Right cardiac atrium (tissue), 5 donors: ENCODE measurements at regions not wholly inside any gene's neighbourhood (a gene's known extent, or its start where the extent isn't known, plus 50 kb on each side); places are given as distances from the start of the nearest gene placed in this dataset.
"Not testable (repeated sequence)": the region's sequence is repeated elsewhere in the genome, so short reads cannot be mapped to it uniquely, and the experiment has no call there.

ENCODE experiments used
- ATAC-seq, 2 donors: fragments of 200-7000 bp; cut with Tn5 transposase; one replicate each; pipeline versions ENCODE4 v1.8.0 to v1.9.1; 2020; ENCODE audit warnings: moderate library complexity in 2 of 2, mild to moderate bottlenecking in 1 of 2
- DNase-seq, 3 donors: peaks; one replicate each; pipeline ENCODE4 v3.0.0-alpha.2; 2020
- H3K27ac ChIP-seq: one replicate; pipeline ENCODE4 v1.5.1; 2013; ENCODE audit warnings: mild to moderate bottlenecking, low read length, control low read depth, moderate library complexity
- H3K27me3 ChIP-seq: one replicate; pipeline ENCODE4 v1.6.1; 2013; ENCODE audit not compliant: control insufficient read depth, insufficient read depth
- H3K4me1 ChIP-seq: one replicate; pipeline ENCODE4 v1.6.1; 2013; ENCODE audit warnings: low read length; ENCODE audit not compliant: control insufficient read depth, insufficient read depth
- H3K4me3 ChIP-seq: one replicate; pipeline ENCODE4 v1.5.1; 2013; ENCODE audit warnings: low read length, control low read depth
- H3K9me3 ChIP-seq: one replicate; pipeline ENCODE4 v1.6.1; 2013; ENCODE audit warnings: low read length; ENCODE audit not compliant: control insufficient read depth
- WGBS: extraction: QIAGEN DNeasy Blood & Tissue Kit; methylation state at CpG from one replicate; pipeline ENCODE4 v1.1.7; 2013; 5-methylcytosine and 5-hydroxymethylcytosine counted together
- intact Hi-C, 4 donors: fragments of 100-400 bp; cut with DNase I; formaldehyde crosslinking; loops; one replicate each; pipeline versions ENCODE4 v1.11.0 to v1.14.0; 2022 to 2023
- donor health status: healthy with polysubstance abuse.
- donor health status: DM: no; HTN: yes; CAD: no.
- donor health status: DM: no; HTN: no; CAD: no.
- donor health status: DM: no; HTN: yes; CAD: no; lungs with severe emphysema.
- donor health status: DM: yes; HTN: yes; CAD: no.

DNA sequence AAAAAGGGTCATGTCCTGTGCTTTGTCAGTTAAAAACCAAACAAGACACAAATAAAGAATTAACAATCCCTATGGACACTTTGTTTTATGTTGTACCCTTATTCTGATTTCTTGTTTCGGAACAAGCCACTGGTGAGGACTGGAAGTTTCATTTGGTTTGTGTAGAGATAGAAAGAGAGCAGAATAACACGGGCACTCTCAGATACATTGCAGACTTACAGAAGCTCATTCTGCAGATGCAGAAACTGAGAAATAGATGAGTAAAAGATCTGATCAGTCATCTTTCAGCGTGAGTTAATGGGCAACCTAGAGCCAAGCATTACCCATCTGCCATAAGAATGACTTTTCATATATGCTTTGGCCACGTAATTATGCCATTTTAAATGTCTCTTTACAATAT is 407.6 kb downstream of the RAB38 start:
- Histone ChIP-seq H3K27me3 (no peaks in the 10 kb centered on the region), H3K4me1 (no peaks in the 10 kb centered on the region), H3K9me3 (no peaks in the 10 kb centered on the region), H3K4me3 (no peak overlapping the region), H3K27ac (no peak overlapping the region)
- WGBS, result 88% methylated on average over 4 of the region's 4 CpGs
- intact Hi-C loops, result no loop called here
- DNase-seq (no peak), ATAC-seq (no peak)

DNA sequence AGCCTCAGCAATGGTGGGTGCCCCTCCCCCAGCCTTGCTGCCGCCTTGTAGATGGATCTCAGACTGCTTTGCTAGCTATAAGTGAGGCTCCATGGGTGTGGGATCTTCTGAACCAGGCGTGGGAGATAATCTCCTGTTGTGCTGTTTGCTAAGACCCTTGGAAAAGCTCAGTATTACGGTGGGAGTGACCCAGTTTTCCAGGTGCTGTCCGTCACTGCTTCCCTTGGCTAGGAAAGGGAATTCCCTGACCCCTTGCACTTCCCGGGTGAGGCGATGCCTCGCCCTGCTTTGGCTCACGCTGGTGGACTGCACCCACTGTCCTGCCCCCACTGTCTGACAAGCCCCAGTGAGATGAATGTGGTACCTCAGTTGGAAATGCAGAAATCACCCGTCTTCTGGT is 411.2 kb downstream of the RAB38 start:
- H3K9me3 ChIP-seq, DNase-seq, H3K27ac ChIP-seq, H3K4me1 ChIP-seq, ATAC-seq, H3K4me3 ChIP-seq, H3K27me3 ChIP-seq, intact Hi-C loops: not testable (repeated sequence)
- WGBS, result 71% methylated on average over 9 of the region's 9 CpGs

DNA sequence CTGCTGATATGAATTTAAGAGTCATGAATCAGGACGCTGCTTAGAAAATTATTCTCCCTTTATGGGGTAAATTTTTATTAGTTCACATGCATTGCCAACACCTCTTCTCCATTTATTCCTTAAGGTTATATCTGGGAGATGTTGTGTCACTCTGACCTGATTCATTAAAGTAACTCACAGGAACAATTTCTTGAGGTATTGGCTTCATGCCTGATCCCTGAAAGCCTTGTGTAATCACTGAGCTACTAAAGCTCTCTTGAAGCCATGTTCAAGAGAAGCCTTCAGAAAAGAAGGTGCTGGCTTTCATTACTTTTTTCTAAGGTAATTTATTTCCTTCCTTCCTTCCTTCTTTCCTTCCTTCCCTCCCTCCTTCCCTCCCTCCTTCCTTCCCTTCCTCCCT is 420.6 kb downstream of the RAB38 start:
- Histone ChIP-seq H3K4me1 (no peaks in the 10 kb centered on the region), H3K27ac (no peak overlapping the region), H3K27me3 (no peaks in the 10 kb centered on the region), H3K9me3 (no peaks in the 10 kb centered on the region), H3K4me3 (no peak overlapping the region)
- ATAC-seq (no peak), DNase-seq (no peak)
- WGBS, result 92% methylated on average over 1 of the region's 1 CpG
- intact Hi-C loops, result no loop called here

DNA sequence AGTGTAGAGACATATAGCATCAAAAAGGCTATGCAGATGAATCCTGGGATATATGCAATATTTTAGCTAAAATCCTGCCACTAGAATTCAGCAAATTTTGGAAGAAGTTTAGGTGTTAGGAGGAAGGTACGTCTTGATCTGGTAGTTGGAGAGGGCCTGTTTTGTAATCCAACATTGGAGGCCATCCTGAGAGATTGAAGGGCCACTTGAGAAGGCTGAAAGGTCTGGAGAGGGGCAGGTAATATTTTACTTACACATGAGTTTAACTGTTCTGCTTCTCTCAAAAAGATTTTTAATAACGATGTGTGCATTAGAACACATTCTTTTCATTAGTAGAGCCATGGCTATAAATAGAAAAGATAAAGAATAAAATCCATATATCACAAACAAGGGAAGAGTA is 422.1 kb downstream of the RAB38 start:
- no peaks in the 10 kb centered on the region for H3K27me3 ChIP-seq
- ATAC-seq, result no peak
- H3K4me1 ChIP-seq, result no peaks in the 10 kb centered on the region
- no peak overlapping the region for H3K4me3 ChIP-seq
- intact Hi-C loops, result no loop called here
- 70% methylated on average over 2 of the region's 2 CpGs for WGBS
- no peak for DNase-seq
- H3K9me3 ChIP-seq, result no peaks in the 10 kb centered on the region
- H3K27ac ChIP-seq, result no peak overlapping the region

GRCh38 chr11:87743007-87743406 is 432.2 kb downstream of the RAB38 start:
- Histone ChIP-seq H3K9me3 (no peaks in the 10 kb centered on the region), H3K27ac (no peak overlapping the region), H3K4me3 (no peak overlapping the region), H3K4me1 (no peaks in the 10 kb centered on the region), H3K27me3 (no peaks in the 10 kb centered on the region)
- intact Hi-C loops, result no loop called here
- 52% methylated on average over 2 of the region's 2 CpGs for WGBS
- ATAC-seq (no peak), DNase-seq (no peak)

DNA sequence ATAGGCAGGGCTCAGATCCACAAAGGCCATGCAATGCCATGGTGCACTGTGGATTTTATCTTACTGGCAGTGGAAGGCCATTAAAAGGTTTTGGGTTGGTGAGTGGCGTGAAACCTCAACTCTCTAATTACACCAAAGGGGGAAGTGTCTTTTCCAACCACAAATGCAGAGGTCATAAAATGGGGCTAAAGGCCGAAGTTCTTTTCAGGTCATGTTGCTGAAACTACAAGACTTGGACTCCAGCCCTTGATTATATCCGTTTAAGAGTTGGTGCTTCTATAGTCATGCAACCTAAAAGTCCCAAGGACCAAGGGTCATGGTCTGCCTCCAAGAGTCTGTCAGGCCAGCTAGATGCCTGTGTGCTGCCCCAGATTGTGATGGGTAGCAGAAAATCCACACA is 434.3 kb downstream of the RAB38 start:
- Histone ChIP-seq H3K9me3 (no peaks in the 10 kb centered on the region), H3K27ac (no peak overlapping the region), H3K4me1 (no peaks in the 10 kb centered on the region), H3K27me3 (no peaks in the 10 kb centered on the region), H3K4me3 (no peak overlapping the region)
- DNase-seq (no peak), ATAC-seq (no peak)
- 75% methylated on average over 3 of the region's 3 CpGs for WGBS
- intact Hi-C loops, result no loop called here

- no peak for ATAC-seq
- H3K27me3 ChIP-seq, result no peaks in the 10 kb centered on the region
- intact Hi-C loops, result no loop called here
- DNase-seq, result no peak
- no peaks in the 10 kb centered on the region for H3K9me3 ChIP-seq
- no peak overlapping the region for H3K4me3 ChIP-seq
- 49% methylated on average over 2 of the region's 2 CpGs for WGBS
- H3K4me1 ChIP-seq, result no peaks in the 10 kb centered on the region
- no peak overlapping the region for H3K27ac ChIP-seq
These were observed 434.8 kb downstream of the RAB38 start for GRCh38 chr11:87740451-87740850.

DNA sequence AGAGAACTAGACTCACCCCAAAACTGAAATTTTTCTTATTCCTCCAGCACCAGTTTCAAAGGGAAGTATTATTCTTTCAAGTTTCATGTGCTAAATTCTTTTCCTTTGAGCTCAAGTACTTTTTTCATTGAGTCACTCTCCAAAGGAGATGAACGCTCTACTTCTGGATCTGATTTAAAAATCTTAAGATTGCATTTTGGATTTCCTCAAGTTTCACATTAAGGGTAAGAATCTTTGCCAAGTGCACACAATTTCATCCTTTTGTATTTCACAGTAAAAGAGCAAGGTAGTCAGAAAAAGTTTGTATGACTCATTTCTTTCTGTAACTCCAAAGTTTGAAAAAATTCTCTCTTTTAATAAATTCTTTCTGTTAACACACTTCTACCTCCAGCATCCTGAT is 435.5 kb downstream of the RAB38 start:
- no peaks in the 10 kb centered on the region for H3K27me3 ChIP-seq
- WGBS, result 47% methylated on average over 1 of the region's 1 CpG
- no peak overlapping the region for H3K27ac ChIP-seq
- DNase-seq (no peak), ATAC-seq (no peak)
- H3K9me3 ChIP-seq, result no peaks in the 10 kb centered on the region
- intact Hi-C loops, result no loop called here
- H3K4me1 ChIP-seq, result no peaks in the 10 kb centered on the region
- no peak overlapping the region for H3K4me3 ChIP-seq

- no peak overlapping the region for H3K27ac ChIP-seq
- H3K27me3 ChIP-seq, result no peaks in the 10 kb centered on the region
- DNase-seq (no peak), ATAC-seq (no peak)
- intact Hi-C loops, result no loop called here
- no peaks in the 10 kb centered on the region for H3K9me3 ChIP-seq
- 41% methylated on average over 2 of the region's 2 CpGs for WGBS
- H3K4me1 ChIP-seq, result no peaks in the 10 kb centered on the region
- H3K4me3 ChIP-seq, result no peak overlapping the region
These were observed 436.0 kb downstream of the RAB38 start for GRCh38 chr11:87739261-87739660.

DNA sequence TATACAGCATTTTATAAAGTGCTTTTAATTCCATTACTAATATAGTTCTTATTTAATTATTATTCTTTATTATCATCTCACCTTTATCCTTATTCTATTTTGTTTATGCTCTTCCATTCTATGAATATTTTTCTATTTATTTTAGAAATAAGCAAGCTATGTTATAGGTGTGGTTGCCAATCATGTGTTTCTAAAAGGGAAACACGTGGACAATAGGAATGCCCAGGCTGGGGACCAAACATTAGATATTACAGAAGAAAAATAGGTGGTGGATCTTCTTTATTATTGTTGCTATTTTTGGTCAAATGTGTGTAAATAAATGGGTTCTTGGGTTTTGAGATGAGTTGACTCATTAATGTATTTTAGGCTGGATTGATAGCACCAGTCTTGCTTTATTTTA is 438.3 kb downstream of the RAB38 start:
- no peaks in the 10 kb centered on the region for H3K27me3 ChIP-seq
- no peak for DNase-seq
- intact Hi-C loops, result no loop called here
- H3K4me1 ChIP-seq, result no peaks in the 10 kb centered on the region
- no peak overlapping the region for H3K4me3 ChIP-seq
- no peaks in the 10 kb centered on the region for H3K9me3 ChIP-seq
- WGBS, result 78% methylated on average over 1 of the region's 1 CpG
- no peak overlapping the region for H3K27ac ChIP-seq
- ATAC-seq, result no peak

DNA sequence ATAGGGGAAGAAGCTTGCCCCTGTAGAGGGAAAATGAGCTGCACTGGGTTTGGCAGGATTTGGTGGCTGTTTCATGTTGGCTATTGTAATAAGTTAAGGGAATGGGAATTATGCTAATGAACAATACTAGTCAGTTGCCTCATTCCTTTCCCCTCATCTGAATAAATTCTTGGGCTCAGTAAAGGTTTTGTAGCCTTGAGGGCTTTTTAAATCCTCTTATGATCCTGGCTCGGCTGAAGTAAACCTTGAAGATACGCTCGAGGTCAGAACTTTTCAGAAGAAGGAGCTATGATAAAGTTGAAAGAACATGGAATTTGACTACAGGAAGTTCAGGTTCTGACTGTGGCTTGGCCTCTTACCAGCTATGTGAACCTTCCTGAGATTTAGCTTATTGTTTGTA is 448.7 kb downstream of the RAB38 start:
- Histone ChIP-seq H3K27ac (no peak overlapping the region), H3K9me3 (no peaks in the 10 kb centered on the region), H3K4me3 (no peak overlapping the region), H3K27me3 (no peaks in the 10 kb centered on the region), H3K4me1 (no peaks in the 10 kb centered on the region)
- WGBS, result 70% methylated on average over 3 of the region's 3 CpGs
- DNase-seq (no peak), ATAC-seq (no peak)
- intact Hi-C loops, result no loop called here

GRCh38 chr11:87724358-87724757 is 450.9 kb downstream of the RAB38 start:
- ATAC-seq (no peak), DNase-seq (no peak)
- H3K27me3 ChIP-seq, result no peaks in the 10 kb centered on the region
- H3K4me1 ChIP-seq, result no peaks in the 10 kb centered on the region
- H3K27ac ChIP-seq, result no peak overlapping the region
- no peaks in the 10 kb centered on the region for H3K9me3 ChIP-seq
- intact Hi-C loops, result no loop called here
- H3K4me3 ChIP-seq, result no peak overlapping the region
- 86% methylated on average over 1 of the region's 1 CpG for WGBS
